KMS-11 (cell line): ENCODE measurements at regions not wholly inside any gene's neighbourhood (a gene's known extent, or its start where the extent isn't known, plus 50 kb on each side); places are given as distances from the start of the nearest gene placed in this dataset.
"Not testable (repeated sequence)": the region's sequence is repeated elsewhere in the genome, so short reads cannot be mapped to it uniquely, and the experiment has no call there.

ENCODE experiments used
- H2AFZ ChIP-seq: fragments of 200-600 bp; sonication (generic); 2 replicates; pipeline ENCODE4 v1.6.1; 2016; ENCODE audit warnings: antibody characterized with exemption, mixed run types, low read depth
- H3K27ac ChIP-seq: fragments of 200-600 bp; sonication (generic); 2 replicates; pipeline ENCODE4 v1.6.1; 2016; ENCODE audit warnings: mild to moderate bottlenecking, mixed run types
- H3K27me3 ChIP-seq: fragments of 200-600 bp; sonication (generic); 2 replicates; pipeline ENCODE4 v1.6.1; 2017; ENCODE audit warnings: mild to moderate bottlenecking, low read depth, mixed run types, moderate library complexity; ENCODE audit not compliant: insufficient read depth
- H3K36me3 ChIP-seq: fragments of 200-600 bp; sonication (generic); 2 replicates; pipeline ENCODE4 v1.6.1; 2017; ENCODE audit warnings: mild to moderate bottlenecking, mixed run types; ENCODE audit not compliant: insufficient read depth
- H3K4me1 ChIP-seq: fragments of 200-600 bp; sonication (generic); 2 replicates; pipeline ENCODE4 v1.6.1; 2016; ENCODE audit warnings: mild to moderate bottlenecking, low read depth, mixed run types; ENCODE audit not compliant: poor library complexity, severe bottlenecking
- H3K4me2 ChIP-seq: fragments of 200-600 bp; sonication (generic); 2 replicates; pipeline ENCODE4 v1.7.0; 2016; ENCODE audit warnings: mild to moderate bottlenecking, mixed run types
- H3K4me3 ChIP-seq: fragments of 200-600 bp; sonication (generic); IDR thresholded peaks from 2 replicates; pipeline ENCODE4 v1.6.1; 2017; ENCODE audit warnings: low read depth, low read length, mixed read lengths; ENCODE audit not compliant: insufficient read depth
- H3K79me2 ChIP-seq: fragments of 200-600 bp; sonication (generic); 2 replicates; pipeline ENCODE4 v1.6.1; 2016; ENCODE audit warnings: low read depth, mixed run types; ENCODE audit not compliant: insufficient read depth
- H3K9ac ChIP-seq: fragments of 200-600 bp; sonication (generic); 2 replicates; pipeline ENCODE4 v1.6.1; 2016; ENCODE audit warnings: mild to moderate bottlenecking, mixed run types
- H4K20me1 ChIP-seq: fragments of 200-600 bp; sonication (generic); 2 replicates; pipeline ENCODE4 v1.6.1; 2016; ENCODE audit warnings: mild to moderate bottlenecking, mixed run types; ENCODE audit not compliant: insufficient read depth
- CTCF ChIP-seq: fragments of 200-600 bp; sonication (generic); conservative IDR thresholded peaks from 2 replicates; pipeline ENCODE4 v1.6.1; 2017; ENCODE audit warnings: low read depth, mild to moderate bottlenecking, antibody characterized with exemption, low read length, moderate library complexity, mixed read lengths

- H3K27ac ChIP-seq = no peak overlapping the region
- no peak overlapping the region for H3K4me2 ChIP-seq
- no peak overlapping the region for H3K4me3 ChIP-seq
- H4K20me1 ChIP-seq = no peaks in the 10 kb centered on the region
- H3K27me3 ChIP-seq = no peaks in the 10 kb centered on the region
- H3K4me1 ChIP-seq = no peaks in the 10 kb centered on the region
- H3K9ac ChIP-seq = no peak overlapping the region
- H2AFZ ChIP-seq = no peak overlapping the region
- no peaks in the 10 kb centered on the region for H3K36me3 ChIP-seq
- H3K79me2 ChIP-seq = no peaks in the 10 kb centered on the region
- no peak for TF ChIP-seq CTCF
These were observed 217.6 kb downstream of the ZNF674 start for GRCh38 chrX:46327566-46328115.

DNA sequence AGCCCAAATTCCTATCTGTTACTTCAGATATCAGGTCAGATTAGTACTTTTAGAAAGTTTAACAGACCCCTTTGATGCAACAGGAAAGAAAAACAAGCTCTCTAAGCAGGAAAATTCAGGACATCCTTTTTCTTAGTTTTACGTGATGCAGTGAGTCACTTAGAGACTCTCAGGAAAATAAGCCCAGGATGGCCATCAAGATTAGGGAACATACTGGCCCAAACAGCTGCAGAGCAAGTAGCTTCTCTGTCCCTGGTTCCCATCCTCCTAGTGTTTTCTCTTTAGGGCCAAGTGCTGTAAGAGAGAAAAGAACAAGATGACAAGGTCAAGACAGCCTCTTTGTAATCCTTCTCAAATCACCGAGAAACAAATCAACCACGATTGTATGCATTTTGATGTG is 219.1 kb downstream of the ZNF674 start:
- no peak overlapping the region for H3K4me3 ChIP-seq
- no peak overlapping the region for H3K27ac ChIP-seq
- no peaks in the 10 kb centered on the region for H4K20me1 ChIP-seq
- no peak overlapping the region for H3K9ac ChIP-seq
- H3K36me3 ChIP-seq = no peaks in the 10 kb centered on the region
- no peaks in the 10 kb centered on the region for H3K27me3 ChIP-seq
- TF ChIP-seq CTCF = no peak
- H3K4me1 ChIP-seq = no peaks in the 10 kb centered on the region
- H2AFZ ChIP-seq = no peak overlapping the region
- no peaks in the 10 kb centered on the region for H3K79me2 ChIP-seq
- no peak overlapping the region for H3K4me2 ChIP-seq

DNA sequence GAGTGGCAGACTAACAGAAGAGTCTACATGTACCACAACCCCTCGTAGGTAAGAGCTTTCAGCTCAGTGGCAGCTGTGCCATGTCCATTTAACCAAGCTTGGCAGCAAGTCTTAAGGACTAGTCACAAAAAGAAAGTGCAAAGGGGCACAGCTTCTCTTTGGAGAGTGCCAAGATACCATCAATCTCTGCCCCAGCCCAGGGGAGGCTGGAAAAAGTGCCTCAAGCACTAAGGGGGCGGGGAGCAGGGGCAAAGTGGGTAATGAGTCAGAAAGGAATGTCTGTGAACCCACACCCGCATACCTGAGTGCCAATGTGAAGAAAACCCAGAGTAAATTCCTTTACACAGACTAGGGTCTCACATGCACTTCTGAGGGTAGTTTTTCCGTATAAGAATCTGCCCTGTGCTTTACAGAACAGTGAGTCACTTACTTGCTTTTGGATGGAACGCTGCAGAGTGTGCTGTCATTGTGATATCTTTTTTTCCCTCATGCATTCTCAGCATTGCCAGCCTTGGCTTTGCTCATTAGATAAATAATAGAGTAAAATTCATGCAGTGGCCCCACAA is 219.8 kb downstream of the ZNF674 start:
- no peak overlapping the region for H3K9ac ChIP-seq
- no peaks in the 10 kb centered on the region for H3K36me3 ChIP-seq
- H3K27me3 ChIP-seq = no peaks in the 10 kb centered on the region
- no peak overlapping the region for H3K4me3 ChIP-seq
- no peak overlapping the region for H2AFZ ChIP-seq
- H3K4me1 ChIP-seq = no peaks in the 10 kb centered on the region
- H3K4me2 ChIP-seq = no peak overlapping the region
- TF ChIP-seq CTCF = no peak
- no peaks in the 10 kb centered on the region for H4K20me1 ChIP-seq
- H3K27ac ChIP-seq = no peak overlapping the region
- no peaks in the 10 kb centered on the region for H3K79me2 ChIP-seq

DNA sequence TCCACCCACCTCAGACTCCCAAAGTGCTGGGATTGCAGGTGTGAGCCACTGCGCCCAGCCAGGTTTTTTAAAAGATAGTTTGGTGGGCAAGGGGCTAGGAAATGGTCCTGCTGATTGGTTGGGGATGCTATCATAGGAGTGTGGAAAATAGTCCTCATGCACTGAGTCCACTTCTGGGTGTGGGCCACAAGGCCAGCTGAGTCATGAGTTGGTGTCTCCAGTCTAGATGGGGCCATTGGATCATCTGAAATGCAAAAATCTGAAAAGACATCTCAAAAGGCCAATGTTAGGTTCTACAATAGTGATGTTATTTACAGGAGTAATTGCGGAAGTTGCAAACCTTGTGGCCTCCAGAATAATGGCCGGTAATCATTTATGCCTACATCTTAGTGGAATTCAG is 221.1 kb downstream of the ZNF674 start:
- no peak for TF ChIP-seq CTCF
- Histone ChIP-seq H3K4me2 (no peak overlapping the region), H3K27ac (no peak overlapping the region)

DNA sequence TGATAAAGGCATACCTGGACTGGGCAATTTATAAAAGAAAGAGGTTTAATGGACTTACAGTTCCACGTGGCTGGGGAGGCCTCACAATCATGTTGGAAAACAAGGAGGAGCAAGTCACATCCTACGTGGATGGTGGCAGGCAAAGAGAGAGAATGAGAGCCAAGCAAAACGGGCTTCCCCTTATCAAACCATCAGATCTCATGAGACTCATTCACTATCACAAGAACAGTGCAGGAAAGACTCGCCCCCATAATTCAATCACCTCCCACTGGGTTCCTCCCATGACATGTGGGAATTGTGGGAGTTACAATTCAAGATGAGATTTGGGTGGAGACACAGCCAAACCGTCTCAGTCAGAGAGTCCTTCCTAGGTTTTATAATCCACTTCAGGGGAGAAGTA is 222.3 kb downstream of the ZNF674 start:
- not testable (repeated sequence) for H3K36me3 ChIP-seq, H3K79me2 ChIP-seq, H3K27me3 ChIP-seq, H2AFZ ChIP-seq, H3K27ac ChIP-seq, H3K4me2 ChIP-seq, H3K4me3 ChIP-seq, H3K4me1 ChIP-seq, H4K20me1 ChIP-seq, H3K9ac ChIP-seq

More for the DNA sequence above, 221.1 kb downstream of the ZNF674 start:
- no peaks in the 10 kb centered on the region for H4K20me1 ChIP-seq
- H3K4me1 ChIP-seq = no peaks in the 10 kb centered on the region
- no peaks in the 10 kb centered on the region for H3K79me2 ChIP-seq
- H3K4me3 ChIP-seq = no peak overlapping the region
- H2AFZ ChIP-seq = no peak overlapping the region
- no peak overlapping the region for H3K9ac ChIP-seq
- H3K36me3 ChIP-seq = no peaks in the 10 kb centered on the region
- no peaks in the 10 kb centered on the region for H3K27me3 ChIP-seq
